Stimulated activated CD8-positive, alpha-beta memory T cell treated with anti-CD3 and anti-CD28 coated beads, Interleukin-4, amount 100 ng/mL, for 1 hour (primary cell): ENCODE measurements at regions not wholly inside any gene's neighbourhood (a gene's known extent, or its start where the extent isn't known, plus 50 kb on each side); places are given as distances from the start of the nearest gene placed in this dataset.
"Not testable (repeated sequence)": the region's sequence is repeated elsewhere in the genome, so short reads cannot be mapped to it uniquely, and the experiment has no call there.

Source experiments
- DNase-seq, 2 donors: peaks; one replicate each; pipeline ENCODE4 v3.0.0-alpha.2; 2020; ENCODE audit warnings: low read depth in 2 of 2, low spot score in 1 of 2

DNA sequence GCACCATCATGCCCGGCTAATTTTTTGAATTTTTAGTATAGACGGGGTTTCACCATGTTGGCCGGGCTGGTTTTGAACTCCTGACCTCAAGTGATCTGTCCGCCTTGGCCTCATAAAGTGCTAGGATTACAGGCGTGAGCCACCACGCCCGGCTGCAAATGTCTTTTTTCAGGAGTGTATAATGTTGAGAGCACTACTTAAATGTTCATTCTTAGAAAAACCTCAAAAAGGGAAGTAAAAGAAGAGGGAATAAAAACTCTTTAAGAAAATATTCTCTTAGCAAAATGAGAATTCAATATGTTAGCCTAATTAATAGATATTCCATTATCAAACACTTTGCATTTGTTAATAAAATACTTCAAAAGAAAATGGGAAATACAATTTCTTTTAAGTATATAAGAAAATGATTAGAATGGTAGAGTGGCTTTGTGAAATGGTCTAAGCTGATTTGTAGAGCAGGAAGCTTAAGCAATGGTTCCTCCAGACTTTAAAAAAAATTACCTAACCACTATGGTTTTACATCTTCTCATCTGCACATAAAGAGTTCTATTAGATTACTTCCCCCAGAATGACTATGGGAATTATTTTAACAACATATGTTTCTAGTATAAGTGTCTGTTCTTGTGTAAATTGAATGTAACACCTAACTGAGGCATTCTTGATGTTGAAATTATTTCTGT, 226.7 kb upstream of the ALCAM start:
- DNase-seq = no peak

DNA sequence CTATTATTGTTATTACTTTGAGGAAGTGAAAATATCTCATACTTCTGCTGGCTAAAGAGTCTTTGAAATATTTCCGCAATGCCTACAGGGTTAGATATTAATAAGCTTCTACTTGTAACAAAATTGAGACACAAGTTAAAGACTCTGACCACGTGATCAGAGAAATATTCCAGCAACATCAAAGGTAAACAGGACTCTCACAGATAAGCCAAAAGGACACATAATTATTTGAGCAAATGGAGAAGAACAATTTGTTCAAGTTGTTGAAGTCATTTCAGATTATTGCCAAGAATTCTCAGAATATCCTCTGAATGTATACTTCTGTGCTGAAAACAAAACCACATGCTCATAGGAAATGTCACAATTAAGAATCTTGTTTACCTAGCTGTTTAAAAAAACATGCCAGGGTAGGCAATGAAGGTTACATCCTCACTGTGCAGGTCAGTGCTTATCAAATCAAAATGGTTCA, 225.8 kb upstream of the ALCAM start:
- DNase-seq = no peak

DNA sequence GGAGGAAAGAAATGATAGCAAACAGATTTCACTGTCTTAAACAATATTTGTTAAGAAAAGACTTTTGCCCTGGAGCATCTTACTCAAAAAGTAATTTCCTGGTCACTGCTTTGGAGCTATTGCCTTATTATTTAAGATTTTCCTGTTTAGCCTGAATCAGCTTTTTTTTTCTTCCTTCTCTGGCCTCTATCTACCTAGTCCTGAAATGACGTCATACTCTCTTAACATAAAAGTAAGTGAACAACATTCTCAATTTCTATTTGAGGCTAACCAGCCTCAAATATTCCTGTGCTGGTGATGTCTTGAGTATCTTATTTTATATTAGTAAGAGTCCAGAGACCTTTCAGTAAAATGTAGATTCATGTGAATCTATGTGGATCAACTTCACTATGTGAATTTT, 221.9 kb upstream of the ALCAM start:
- DNase-seq = no peak

DNA sequence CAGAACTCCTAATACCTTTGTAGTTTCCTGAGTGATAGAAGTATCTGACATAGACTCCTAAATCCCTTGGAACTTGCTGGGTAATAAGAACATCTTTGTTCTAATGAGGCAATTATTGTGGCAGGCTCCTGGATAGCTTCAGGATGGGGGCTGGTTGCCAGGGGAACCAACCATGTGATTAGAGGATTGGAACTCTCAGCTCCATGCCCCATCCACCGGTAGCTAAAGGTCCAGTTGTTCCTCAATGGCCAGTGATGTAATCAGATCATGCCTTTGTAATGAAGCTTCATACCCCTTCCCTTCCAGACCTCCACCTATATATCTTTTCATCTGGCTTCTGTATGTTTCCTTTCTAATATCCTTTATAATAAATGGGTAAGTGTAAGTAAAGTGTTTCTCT, 221.2 kb upstream of the ALCAM start:
- DNase-seq = no peak

DNA sequence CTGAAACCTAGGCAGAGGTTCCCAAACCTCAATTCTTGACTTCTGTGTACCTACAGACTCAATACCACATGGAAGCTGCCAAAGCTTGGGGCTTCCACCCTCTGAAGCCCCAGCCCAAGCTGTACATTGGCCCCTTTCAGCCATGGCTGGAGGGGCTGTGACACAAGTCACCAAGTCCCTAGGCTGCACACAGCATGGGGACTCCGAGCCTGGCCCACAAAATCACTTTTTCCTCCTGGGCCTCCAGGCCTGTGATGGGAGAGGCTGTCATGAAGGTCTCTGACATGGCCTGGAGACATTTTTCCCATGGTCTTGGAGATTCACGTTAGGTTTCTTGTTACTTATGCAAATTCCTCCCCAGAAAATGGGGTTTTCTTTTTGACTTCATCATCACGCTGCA, 217.5 kb upstream of the ALCAM start:
- DNase-seq = not testable (repeated sequence)

DNA sequence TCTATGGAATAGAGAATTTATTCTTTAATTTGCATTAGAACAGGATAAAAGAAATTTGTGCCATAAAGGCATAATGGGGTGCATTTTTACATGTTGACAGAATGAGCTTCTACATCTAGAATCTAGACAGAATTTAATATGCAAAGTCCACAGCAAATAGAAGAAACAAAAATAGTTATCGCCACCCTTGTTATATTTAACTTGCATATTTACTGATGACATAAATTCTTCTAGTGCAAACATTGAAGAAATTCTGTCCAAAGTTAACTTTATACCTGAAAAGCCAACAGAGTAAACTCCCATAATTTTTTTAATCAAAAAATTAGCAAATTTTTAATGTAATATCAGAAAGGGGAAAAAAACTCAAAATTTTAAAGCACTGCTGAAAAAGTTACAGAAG, 213.7 kb upstream of the ALCAM start:
- DNase-seq = no peak

DNA sequence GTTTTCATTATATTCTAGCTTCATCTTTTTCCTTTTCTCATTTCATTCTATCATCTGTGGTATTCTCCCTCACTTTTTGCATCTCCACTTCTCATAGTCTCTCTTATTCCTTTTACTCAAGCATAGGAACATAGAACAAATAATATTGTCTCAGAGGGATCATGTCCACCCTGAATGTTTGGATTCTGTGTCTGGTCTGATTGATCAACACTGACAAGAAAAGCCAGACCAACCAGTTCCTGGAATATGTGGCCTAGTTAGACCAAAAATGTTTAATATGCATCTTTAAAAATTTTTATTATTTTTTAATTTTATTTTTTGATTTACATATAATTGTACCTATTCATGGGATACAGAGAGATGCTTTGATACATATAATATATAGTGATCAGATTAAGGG, 212.0 kb upstream of the ALCAM start:
- DNase-seq = no peak

DNA sequence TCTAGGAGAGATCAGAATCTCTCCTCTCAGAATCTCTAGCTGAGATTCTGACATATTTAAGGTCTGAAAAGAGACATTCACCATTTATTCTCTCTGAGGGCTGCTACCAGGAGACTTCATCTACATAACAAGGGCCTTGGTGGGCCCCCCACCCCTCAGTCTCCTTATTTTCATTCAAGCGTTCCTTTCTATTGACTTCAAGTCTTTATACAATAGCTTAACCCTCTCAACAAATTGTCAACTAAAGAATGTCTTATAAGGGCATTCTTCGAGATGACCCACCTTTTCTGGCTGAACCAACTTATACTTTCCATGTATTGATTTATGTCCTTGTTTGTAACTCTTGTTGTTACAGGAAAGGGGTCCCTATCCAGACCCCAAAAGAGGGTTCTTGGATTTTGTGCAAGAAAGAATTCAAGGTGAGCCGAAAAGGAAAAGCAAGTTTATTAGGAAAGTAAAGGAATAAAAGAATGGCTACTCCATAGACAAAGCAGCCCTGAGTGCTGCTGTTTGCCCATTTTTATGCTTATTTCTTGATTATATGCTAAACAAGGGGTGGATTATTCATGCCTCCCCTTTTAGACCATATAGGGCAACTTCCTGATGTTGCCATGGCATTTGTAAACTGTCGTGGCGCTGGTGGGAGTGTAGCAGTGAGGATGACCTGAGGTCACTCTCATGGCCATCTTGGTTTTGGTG, 209.5 kb upstream of the ALCAM start:
- DNase-seq = no peak

DNA sequence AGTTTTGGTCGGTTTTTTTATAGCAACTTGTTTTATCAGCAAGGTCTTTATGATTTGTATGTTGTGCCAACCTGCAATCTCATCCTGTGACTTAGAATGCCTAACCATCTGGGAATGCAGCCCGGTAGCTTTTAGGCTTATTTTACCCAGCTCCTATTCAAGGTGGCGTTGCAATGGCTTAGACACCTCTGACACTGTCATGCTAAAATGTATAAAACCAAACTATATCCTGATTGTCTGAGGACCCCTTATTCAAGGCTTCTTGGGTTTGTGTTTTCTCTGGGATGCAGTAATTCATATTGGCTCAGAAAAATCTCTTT, 209.0 kb upstream of the ALCAM start:
- no peak for DNase-seq

DNA sequence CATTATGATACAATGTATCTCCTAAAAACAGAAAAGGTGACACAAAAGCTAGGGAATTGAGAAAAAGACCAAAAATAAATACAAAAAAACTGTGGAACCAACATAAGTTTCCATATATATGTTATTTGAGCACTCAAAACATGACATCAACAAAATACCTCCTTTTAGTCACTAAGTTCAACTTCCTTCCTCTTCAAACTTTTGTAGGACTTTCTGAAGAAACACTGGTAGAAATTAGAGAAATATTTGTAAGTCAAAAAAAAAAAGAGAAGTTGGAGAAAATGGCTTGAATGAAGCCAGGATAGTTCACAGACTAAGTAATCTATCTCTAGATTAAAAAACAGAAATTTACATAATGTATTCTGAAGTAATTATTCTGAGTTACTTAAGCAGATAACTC, 208.4 kb upstream of the ALCAM start:
- no peak for DNase-seq

DNA sequence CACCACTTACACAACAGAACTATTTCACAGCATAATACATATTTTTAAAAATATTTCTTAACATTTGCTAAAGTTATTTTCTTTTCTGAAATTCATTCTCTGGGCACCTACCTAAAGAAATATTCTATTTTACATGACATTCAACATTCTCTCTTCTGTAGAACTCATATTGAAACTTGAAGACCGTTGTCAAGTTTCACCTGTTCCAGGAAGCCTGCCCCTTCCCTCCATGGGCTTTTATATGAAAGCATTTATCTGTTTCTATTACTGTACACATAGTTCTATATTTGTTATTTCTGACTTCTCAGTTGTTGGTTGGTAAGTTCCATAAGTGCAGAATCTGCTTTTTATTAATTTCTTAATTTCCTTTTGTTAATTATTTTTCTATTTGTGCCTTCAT, 204.3 kb upstream of the ALCAM start:
- no peak for DNase-seq

DNA sequence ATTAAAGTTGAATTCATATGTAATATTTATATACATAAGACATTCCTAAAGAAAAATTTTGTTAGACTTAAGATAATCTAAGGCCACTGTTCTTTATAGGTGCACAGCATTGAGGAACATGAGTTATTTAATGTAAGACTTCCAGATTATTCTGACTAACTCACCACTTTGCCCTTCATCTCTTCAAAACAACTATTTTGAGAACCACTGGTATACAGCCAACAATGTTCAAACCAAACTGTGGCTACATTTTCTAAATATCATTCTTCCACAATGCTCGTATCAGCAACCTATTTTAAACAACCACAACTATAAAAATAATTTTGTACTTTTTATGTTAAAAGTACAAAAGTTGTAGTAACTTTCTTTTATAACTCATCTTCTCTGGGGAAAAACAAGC, 199.8 kb upstream of the ALCAM start:
- DNase-seq = no peak

DNA sequence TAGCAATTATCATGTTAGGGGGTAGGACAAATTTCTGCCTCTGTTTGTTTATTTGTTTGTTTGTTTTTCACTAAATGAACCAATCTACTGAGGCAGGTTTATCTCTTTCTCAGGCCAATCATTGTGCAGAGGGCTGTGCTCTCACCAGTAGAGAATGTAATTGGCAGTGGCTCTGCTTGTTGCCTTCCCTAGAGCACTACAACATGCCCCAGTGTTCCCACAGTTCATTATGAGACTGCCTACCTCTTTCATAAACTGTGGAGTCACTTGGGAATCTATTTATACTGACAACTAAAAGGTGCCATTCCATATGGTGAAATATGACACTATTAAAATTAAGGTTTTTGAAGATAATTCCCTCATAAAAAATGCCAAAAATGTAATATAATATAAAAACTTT, 196.3 kb upstream of the ALCAM start:
- no peak for DNase-seq

DNA sequence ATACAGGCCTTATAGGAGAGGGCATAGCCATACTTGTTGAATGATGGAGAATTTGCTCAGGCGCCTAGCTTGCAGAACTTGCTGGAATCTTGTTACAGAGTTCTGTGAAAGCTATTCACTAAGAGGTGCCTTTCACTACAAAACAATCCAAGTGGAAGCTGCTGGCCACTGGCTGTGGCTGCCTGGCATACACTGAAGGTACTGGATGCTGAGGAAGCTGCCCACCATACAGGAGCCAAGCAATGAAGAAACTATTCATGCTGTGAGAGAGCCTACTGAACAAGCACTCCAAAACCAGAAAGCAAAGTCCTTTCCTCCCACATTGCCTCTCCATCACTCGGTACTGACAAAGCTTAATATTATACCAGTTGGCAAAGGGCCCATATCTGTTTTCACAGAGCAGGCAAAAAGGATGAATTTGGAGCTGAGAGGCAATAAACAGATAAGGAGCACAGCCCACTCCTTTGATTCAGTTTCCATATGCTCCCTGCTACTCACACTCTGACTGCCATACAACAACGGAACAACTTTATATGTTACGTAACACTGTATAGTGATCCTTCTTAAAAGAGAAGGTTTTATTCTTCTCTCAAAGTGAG, 192.6 kb upstream of the ALCAM start:
- no peak for DNase-seq

DNA sequence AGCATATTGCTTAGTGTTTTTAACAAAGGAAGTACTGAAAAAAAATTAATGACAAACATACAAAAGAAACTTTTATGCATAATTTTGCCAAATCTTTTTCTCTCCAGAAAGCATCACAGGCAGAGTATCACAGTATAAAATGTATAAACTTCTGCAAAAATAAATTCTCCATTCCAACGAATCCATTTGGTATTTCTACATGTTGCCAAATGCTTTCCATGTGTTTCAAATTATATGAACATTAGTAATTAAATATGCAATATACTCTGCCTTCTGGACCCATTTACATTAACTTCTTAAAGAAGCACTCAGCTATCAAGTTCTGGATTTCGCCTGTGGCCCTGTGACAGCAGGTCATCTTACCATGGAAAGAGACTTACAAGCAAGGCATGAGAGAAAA, 189.1 kb upstream of the ALCAM start:
- DNase-seq = no peak

DNA sequence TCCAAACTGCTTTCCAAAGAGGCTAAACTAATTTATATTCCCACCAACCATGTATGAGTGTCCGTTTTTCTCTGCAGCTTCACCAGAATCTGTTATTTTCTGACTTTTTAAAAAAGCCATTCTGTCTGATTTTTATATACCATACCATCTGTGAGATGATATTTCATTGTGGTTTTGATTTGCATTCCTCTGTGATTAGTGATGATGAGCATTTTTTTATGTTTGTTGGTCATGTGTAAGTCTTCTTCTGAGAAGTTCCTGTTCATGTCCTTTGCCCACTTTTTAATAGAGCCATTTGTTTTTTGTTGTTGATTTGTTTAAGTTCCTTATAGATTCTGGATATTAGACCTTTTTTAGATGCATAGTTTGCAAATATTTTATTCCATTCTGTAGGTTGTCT, 179.4 kb upstream of the ALCAM start:
- DNase-seq = no peak

DNA sequence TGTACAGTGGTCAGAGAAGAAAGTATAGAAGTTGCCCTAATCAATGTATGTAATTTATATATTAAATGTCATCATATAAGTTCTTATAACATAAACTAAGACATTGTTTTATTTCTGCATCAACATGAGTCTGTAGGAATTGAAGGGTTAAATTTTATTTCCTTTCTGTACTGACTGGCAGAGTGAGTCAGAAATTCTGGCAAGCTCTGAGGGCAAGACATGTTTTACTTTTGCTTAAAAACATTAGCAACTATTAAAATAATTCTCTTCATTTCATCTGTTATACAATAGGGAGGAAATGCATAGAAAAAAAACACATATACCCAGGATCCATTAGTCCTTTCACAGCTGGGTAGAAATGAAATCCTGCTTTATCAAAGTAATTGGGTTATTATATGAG, 171.4 kb upstream of the ALCAM start:
- DNase-seq = no peak

DNA sequence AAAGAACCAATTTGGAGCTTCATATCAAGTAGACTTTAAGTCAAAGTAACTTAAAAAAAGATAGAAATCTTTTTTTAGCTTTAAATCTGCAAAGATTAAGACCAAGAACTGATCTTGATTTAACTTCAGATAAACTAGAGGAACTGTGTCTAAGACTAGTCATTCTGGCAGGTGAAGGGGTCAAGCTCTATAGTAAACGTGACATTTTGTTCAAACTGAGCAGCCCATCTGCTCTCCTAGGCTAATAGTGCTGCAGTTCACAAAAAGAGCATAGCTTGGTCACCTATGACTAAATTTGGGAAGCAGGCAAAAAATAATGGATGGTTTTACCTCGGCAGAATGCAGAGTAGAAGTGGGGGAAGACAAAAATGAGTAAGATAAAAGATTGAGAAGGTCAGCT, 168.8 kb upstream of the ALCAM start:
- no peak for DNase-seq

DNA sequence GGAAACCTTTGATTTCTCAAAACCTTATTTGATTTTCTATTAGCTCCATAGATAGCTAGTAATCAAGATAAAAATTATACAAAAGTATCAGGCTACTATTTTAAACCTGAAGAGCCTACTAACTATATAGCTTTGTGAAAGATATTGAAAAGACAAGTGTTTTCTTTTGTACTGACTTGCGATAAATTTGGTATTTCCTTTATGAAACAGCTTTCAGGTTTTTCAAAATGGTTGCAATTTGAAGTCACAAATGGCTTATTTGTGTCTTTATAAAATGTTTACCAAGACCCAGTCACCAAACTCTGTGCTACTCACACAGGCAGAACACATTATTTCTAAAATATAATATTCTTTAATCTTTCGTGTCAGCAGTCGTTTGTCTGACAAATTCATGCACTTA, 167.5 kb upstream of the ALCAM start:
- no peak for DNase-seq

DNA sequence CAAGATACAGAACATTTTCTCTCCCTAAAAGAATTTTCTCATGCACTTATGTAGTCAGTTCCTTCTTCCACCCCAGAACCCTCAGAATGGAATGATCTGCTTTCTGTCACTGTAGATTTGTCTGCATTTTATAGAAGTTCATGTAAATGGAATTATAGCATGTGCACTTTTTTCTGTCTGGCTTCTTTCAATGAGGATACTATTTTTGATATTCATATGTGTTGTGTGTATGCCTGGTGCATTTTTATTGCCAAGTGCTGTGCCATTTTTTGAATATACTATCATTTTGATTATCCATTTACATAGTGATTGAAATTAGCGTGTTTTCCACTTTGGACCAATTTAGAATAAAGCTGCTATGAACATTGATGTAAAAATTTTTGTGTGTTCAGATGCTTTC, 156.6 kb upstream of the ALCAM start:
- no peak for DNase-seq

DNA sequence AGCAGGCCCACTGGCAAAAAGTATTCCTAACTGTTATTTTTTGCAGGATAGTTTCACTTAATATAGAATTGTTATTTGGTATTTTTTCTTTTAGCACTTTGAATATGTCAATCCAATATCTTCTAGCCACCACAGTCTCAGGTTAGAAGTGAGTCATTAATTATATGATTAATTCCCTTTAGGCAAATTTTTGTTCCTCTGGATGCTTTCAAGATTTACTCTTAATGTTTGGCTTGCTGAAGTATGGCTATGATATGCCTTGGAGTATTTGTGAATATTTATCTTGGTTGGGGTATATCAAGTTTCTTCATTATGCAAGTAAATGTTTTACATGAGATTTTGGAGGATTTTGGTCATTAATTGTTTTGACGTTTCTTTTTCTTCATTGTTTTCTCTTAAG, 152.1 kb upstream of the ALCAM start:
- DNase-seq = no peak

DNA sequence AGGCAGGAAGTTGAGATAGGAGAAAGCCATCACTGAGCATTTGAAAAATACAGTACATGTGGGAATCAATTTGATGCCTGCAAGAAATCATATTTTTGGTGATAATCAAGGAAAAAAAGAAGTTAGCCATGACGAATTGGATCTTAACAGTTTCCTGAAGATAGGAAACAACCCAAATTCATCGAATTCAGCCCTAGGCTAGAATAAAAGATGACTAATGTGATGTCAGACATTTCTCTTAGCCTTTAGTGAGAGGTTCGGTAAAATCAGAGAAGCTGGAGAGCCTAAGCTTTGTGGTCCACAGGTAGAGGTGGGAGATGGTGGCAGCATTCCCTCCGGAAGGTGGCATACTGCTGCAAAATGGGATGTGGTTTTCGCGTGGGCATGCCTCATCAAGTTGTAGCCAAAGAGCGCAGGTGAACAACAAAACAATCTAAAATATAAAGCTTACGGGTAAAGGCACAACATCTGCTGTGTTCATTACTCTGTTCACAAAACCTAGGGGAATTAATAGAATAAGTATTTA, 144.1 kb upstream of the ALCAM start:
- DNase-seq = no peak

DNA sequence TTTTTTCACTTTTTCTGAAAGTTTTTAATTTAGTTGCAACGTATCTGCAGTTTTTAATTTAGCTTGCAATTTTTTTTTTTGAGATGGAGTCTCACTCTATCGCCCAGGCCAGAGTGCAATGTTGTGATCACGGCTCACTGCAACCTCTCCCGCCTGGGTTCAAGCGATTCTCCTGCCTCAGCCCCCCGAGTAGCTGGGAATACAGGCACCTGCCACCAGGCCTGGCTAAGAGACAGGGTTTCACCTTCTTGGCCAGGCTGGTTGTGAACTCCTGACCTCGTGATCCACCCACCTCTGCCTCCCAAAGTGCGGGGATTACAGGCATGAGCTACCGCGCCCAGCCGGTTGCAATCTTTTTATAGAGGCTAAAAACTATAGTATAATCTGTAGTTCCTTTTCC, 142.9 kb upstream of the ALCAM start:
- no peak for DNase-seq
